GM12878 (cell line): ENCODE measurements at regions not wholly inside any gene's neighbourhood (a gene's known extent, or its start where the extent isn't known, plus 50 kb on each side); places are given as distances from the start of the nearest gene placed in this dataset.

Experiments
- ATAC-seq: fragments of 200-7000 bp; cut with Tn5 transposase; 3 replicates; pipeline ENCODE4 v1.9.1; 2020; ENCODE audit warnings: mild to moderate bottlenecking, moderate library complexity
- BruUV-seq: library from RNA; stranded (reverse); fragments of 400-500 nt; replicated peaks from 2 replicates; lab custom pipeline; 2021; lab: Mats Ljungman, UMichigan
- CTCF ChIA-PET: fragments of 300-600 bp; sonication (Branson Sonifier 250); formaldehyde crosslinking; extraction: SDS; loops from one replicate; lab custom pipeline; 2021; ENCODE audit warnings: inconsistent platforms; lab: Yijun Ruan, JAX
- POLR2A ChIA-PET: fragments of 350-600 bp; formaldehyde crosslinking; extraction: SDS; loops from one replicate; lab custom pipeline; 2021; ENCODE audit warnings: inconsistent platforms; lab: Charles Lee
- RAD21 ChIA-PET: fragments of 300-600 bp; sonication (Branson Sonifier 250); formaldehyde crosslinking; loops from one replicate; lab custom pipeline; 2023; ENCODE audit warnings: antibody characterized with exemption; ENCODE audit not compliant: unreplicated experiment; lab: Charles Lee
- SMC1A ChIA-PET: fragments of 300-600 bp; sonication (Branson Sonifier 250); formaldehyde crosslinking; loops from one replicate; lab custom pipeline; 2023; ENCODE audit not compliant: unreplicated experiment, uncharacterized antibody; lab: Charles Lee
- DNase-seq: peaks from one replicate; pipeline ENCODE4 v3.0.0-alpha.2; 2011; ENCODE audit warnings: low read depth, low spot score
- FAIRE-seq: peaks from 3 replicates; lab custom pipeline; 2011; peaks lifted over from hg19 to GRCh38; lab: Jason Lieb, UNC
- H2AFZ ChIP-seq: 2 replicates; pipeline ENCODE4 v1.6.0; 2011; ENCODE audit warnings: low read depth, low read length, control low read depth; ENCODE audit not compliant: control insufficient read depth
- H3K27ac ChIP-seq: 2 replicates; pipeline ENCODE4 v1.5.1; 2011; ENCODE audit warnings: control low read depth; ENCODE audit not compliant: control insufficient read depth, insufficient read depth
- H3K27me3 ChIP-seq, 2 experiments: replicated peaks in 1 of 2; 2 replicates each; pipeline versions ENCODE4 v1.6.0 to v1.6.1; 2011; ENCODE audit warnings: low read length in 1 of 2; ENCODE audit not compliant: control insufficient read depth in 2 of 2, insufficient read depth in 2 of 2
- H3K36me3 ChIP-seq, 2 experiments: 2 replicates each; pipeline ENCODE4 v1.5.1; 2011; ENCODE audit warnings: low read length in 1 of 2; ENCODE audit not compliant: control insufficient read depth in 2 of 2, insufficient read depth in 2 of 2
- H3K4me1 ChIP-seq: 2 replicates; pipeline ENCODE4 v1.6.1; 2011; ENCODE audit warnings: mild to moderate bottlenecking, low read length, moderate library complexity, mixed read lengths; ENCODE audit not compliant: control insufficient read depth, insufficient read depth
- H3K4me2 ChIP-seq: 2 replicates; pipeline ENCODE4 v1.6.0; 2011; ENCODE audit warnings: control low read depth; ENCODE audit not compliant: control insufficient read depth, insufficient read depth
- H3K4me3 ChIP-seq: fragments of 200-600 bp; sonication (generic); 2 replicates; pipeline ENCODE4 v1.5.1; 2016
- H3K79me2 ChIP-seq: 2 replicates; pipeline ENCODE4 v1.6.0; 2011; ENCODE audit warnings: low read length; ENCODE audit not compliant: control insufficient read depth, insufficient read depth
- H3K9ac ChIP-seq: 2 replicates; pipeline ENCODE4 v1.8.0; 2011; ENCODE audit warnings: low read length, control low read depth, mixed read lengths; ENCODE audit not compliant: control insufficient read depth, insufficient read depth
- H3K9me3 ChIP-seq: replicated peaks from 3 replicates; pipeline ENCODE4 v1.5.1; 2011; ENCODE audit warnings: mild to moderate bottlenecking, low read length; ENCODE audit not compliant: control insufficient read depth, insufficient read depth
- H4K20me1 ChIP-seq: 2 replicates; pipeline ENCODE4 v1.6.0; 2011; ENCODE audit not compliant: control insufficient read depth, insufficient read depth
- CHD1 ChIP-seq: IDR thresholded peaks from 2 replicates; pipeline ENCODE4 v1.6.1; 2012; ENCODE audit warnings: low read depth, low read length, improper control_type of control experiment
- FOXK2 ChIP-seq: fragments of 450-650 bp; IDR thresholded peaks from 2 replicates; pipeline ENCODE4 v1.6.1; 2017; ENCODE audit warnings: mild to moderate bottlenecking, moderate library complexity
- JUNB ChIP-seq: IDR thresholded peaks from 2 replicates; pipeline ENCODE4 v1.6.1; 2016; ENCODE audit warnings: antibody characterized with exemption, mild to moderate bottlenecking
- KLF5 ChIP-seq: fragments of 450-650 bp; IDR thresholded peaks from 2 replicates; pipeline ENCODE4 v1.6.1; 2014; ENCODE audit warnings: mild to moderate bottlenecking; ENCODE audit not compliant: partially characterized antibody
- MXI1 ChIP-seq: fragments of 150-350 bp; IDR thresholded peaks from 2 replicates; pipeline ENCODE4 v1.6.1; 2011; ENCODE audit warnings: low read depth, mild to moderate bottlenecking, inconsistent platforms, low read length, improper control_type of control experiment
- MYB ChIP-seq: fragments of 150-350 bp; IDR thresholded peaks from 2 replicates; pipeline ENCODE4 v1.6.1; 2014; ENCODE audit warnings: mild to moderate bottlenecking, low read depth, low read length, borderline replicate concordance
- PAX8 ChIP-seq: fragments of 450-650 bp; IDR thresholded peaks from 2 replicates; pipeline ENCODE4 v1.6.1; 2017; ENCODE audit warnings: mild to moderate bottlenecking, moderate library complexity
- PML ChIP-seq: IDR thresholded peaks from 2 replicates; pipeline ENCODE4 v1.6.1; 2012; ENCODE audit warnings: low read length, inconsistent platforms
- POU2F2 ChIP-seq: IDR thresholded peaks from 3 replicates; pipeline ENCODE4 v1.6.1; 2011; ENCODE audit warnings: low read depth, mild to moderate bottlenecking, low read length, borderline replicate concordance
- RAD51 ChIP-seq: fragments of 450-650 bp; IDR thresholded peaks from 2 replicates; pipeline ENCODE4 v1.6.1; 2016; ENCODE audit warnings: moderate library complexity, mild to moderate bottlenecking, inconsistent platforms
- RELA ChIP-seq: fragments of 450-650 bp; IDR thresholded peaks from 2 replicates; pipeline ENCODE4 v1.8.0; 2014; ENCODE audit warnings: borderline replicate concordance; ENCODE audit not compliant: partially characterized antibody
- SRF ChIP-seq, 2 experiments: IDR thresholded peaks; 2 replicates each; pipeline ENCODE4 v1.6.1; 2011; ENCODE audit warnings: low read depth in 2 of 2, low read length in 2 of 2, mild to moderate bottlenecking in 1 of 2, moderate library complexity in 1 of 2
- STAT1 ChIP-seq: fragments of 450-650 bp; conservative IDR thresholded peaks from 2 replicates; pipeline ENCODE4 v1.6.1; 2014; ENCODE audit warnings: antibody characterized with exemption, mild to moderate bottlenecking
- STAT3 ChIP-seq: IDR thresholded peaks from 2 replicates; pipeline ENCODE4 v1.6.1; 2011; ENCODE audit warnings: low read depth, low read length, improper control_type of control experiment
- ZBTB33 ChIP-seq: fragments of 450-650 bp; IDR thresholded peaks from 2 replicates; pipeline ENCODE4 v1.6.1; 2017; ENCODE audit warnings: mild to moderate bottlenecking
- ZSCAN29 ChIP-seq: fragments of 450-650 bp; IDR thresholded peaks from 2 replicates; pipeline ENCODE4 v1.6.1; 2017; ENCODE audit warnings: mild to moderate bottlenecking, moderate library complexity
- WGBS: methylation state at CpG from one replicate; pipeline ENCODE4 v1.1.6; 2016; ENCODE audit warnings: low lambda C conversion rate; ENCODE audit not compliant: insufficient replicate concordance, insufficient coverage; ENCODE audit errors: missing lambda C conversion rate; 5-methylcytosine and 5-hydroxymethylcytosine counted together
- in situ Hi-C: fragments of 300-500 bp; cut with MboI; formaldehyde crosslinking; loops from 9 replicates; pipeline ENCODE4 v1.14.3; 2018; ENCODE audit warnings: mixed read lengths
- intact Hi-C: fragments of 100-400 bp; cut with micrococcal nuclease; formaldehyde crosslinking; loops from one replicate; pipeline ENCODE4 v1.14.2; 2022; ENCODE audit not compliant: unreplicated experiment

- no peak for TF ChIP-seq CHD1
- no peak for TF ChIP-seq STAT3
- no peak for TF ChIP-seq JUNB
- no peak for TF ChIP-seq RELA
Observed at GRCh38 chr16:35687781-35688180, 2228.4 kb downstream of the TP53TG3F start (continued).

- no TSS peak for BruUV-seq
Observed at GRCh38 chr16:35689764-35690163, 2230.4 kb downstream of the TP53TG3F start.

More at GRCh38 chr16:35689764-35690163, 2230.4 kb downstream of the TP53TG3F start:
- no peak for FAIRE-seq
- intact Hi-C loops = no loop called here
- Histone ChIP-seq H3K4me2 (no peak overlapping the region), H3K36me3 (no peaks in the 10 kb centered on the region), H3K4me3 (no peak overlapping the region), H3K27ac (no peak overlapping the region), H3K4me1 (no peaks in the 10 kb centered on the region), H3K9me3 (no peaks in the 10 kb centered on the region; the same call in 2 of the 3 replicates), H2AFZ (no peak overlapping the region), H3K79me2 (no peaks in the 10 kb centered on the region), H3K9ac (no peak overlapping the region), H3K27me3 (no peaks in the 10 kb centered on the region), H4K20me1 (no peaks in the 10 kb centered on the region)
- POLR2A ChIA-PET = no interaction called here
- CTCF ChIA-PET = no interaction called here
- 29% methylated on average over 7 of the region's 7 CpGs for WGBS
- RAD21 ChIA-PET = no interaction called here
- no peak for DNase-seq
- TF ChIP-seq KLF5 (no peak), PML (no peak), POU2F2 (no peak), CHD1 (no peak), PAX8 (no peak), MXI1 (no peak), STAT1 (no peak), FOXK2 (no peak), ZSCAN29 (no peak), RAD51 (no peak), ZBTB33 (no peak), MYB (no peak), SRF (IDR thresholded peaks at IDR 0.05; ENCODE audit: low read depth in 2 of 2, low read length in 2 of 2) (no peak)
- ATAC-seq = no peak
- SMC1A ChIA-PET = no interaction called here
- in situ Hi-C loops = no loop called here
